Adrenal gland (tissue), 5 donors: ENCODE measurements at regions not wholly inside any gene's neighbourhood (a gene's known extent, or its start where the extent isn't known, plus 50 kb on each side); places are given as distances from the start of the nearest gene placed in this dataset.

ENCODE experiments used
- POLR2A ChIP-seq, 2 donors: fragments of 450-650 bp; IDR thresholded peaks; one replicate each; pipeline ENCODE4 v1.6.1; 2017; ENCODE audit warnings: antibody characterized with exemption in 2 of 2, mild to moderate bottlenecking in 2 of 2, moderate library complexity in 1 of 2
- TF ChIP-seq, protein P1 (sequence below), 6 experiments: fragments of 450-650 bp in 4 of 6; fragments of 200-600 bp in 2 of 6; sonication (generic) in 1 of 6; IDR thresholded peaks; 1 replicate in 5 of 6; 2 replicates in 1 of 6; pipeline versions ENCODE4 v1.5.1 to v1.8.0; 2016 to 2021; ENCODE audit warnings: antibody characterized with exemption in 6 of 6, mild to moderate bottlenecking in 2 of 6, moderate library complexity in 1 of 6
- donor health status: DM: no; HTN: no; CAD: no.

DNA sequence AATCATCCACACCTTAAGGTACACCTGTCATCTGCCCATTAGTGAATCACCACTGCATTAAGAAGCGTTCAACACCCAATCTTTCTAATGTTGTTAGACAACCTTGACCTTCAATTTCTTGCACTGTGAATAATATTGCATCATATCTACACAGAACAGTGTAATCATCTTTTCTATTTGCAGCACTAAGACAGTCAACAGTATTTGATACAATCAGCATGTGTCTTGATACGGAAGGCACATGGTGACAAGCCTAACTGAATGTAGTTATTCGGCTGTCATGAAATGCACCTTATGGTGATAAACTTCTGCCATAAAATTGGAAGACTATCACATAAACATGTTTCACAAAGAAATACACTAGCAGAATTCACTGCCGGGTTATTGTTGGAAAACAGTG is 253.9 kb upstream of the THRB start:
- TF ChIP-seq, protein P1, sequence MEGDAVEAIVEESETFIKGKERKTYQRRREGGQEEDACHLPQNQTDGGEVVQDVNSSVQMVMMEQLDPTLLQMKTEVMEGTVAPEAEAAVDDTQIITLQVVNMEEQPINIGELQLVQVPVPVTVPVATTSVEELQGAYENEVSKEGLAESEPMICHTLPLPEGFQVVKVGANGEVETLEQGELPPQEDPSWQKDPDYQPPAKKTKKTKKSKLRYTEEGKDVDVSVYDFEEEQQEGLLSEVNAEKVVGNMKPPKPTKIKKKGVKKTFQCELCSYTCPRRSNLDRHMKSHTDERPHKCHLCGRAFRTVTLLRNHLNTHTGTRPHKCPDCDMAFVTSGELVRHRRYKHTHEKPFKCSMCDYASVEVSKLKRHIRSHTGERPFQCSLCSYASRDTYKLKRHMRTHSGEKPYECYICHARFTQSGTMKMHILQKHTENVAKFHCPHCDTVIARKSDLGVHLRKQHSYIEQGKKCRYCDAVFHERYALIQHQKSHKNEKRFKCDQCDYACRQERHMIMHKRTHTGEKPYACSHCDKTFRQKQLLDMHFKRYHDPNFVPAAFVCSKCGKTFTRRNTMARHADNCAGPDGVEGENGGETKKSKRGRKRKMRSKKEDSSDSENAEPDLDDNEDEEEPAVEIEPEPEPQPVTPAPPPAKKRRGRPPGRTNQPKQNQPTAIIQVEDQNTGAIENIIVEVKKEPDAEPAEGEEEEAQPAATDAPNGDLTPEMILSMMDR (IDR thresholded peaks at IDR 0.05), result no peak
- no peak for TF ChIP-seq POLR2A (IDR thresholded peaks at IDR 0.05)
